ENCODE measurements at regions not wholly inside any gene's neighbourhood (a gene's known extent, or its start where the extent isn't known, plus 50 kb on each side); places are given as distances from the start of the nearest gene placed in this dataset.
A peak's percentile ranks its signal among the peaks of the same experiment; 100 is the strongest.

GRCh38 chrX:69264158-69264581 is 98.9 kb upstream of the PJA1 start:
- no peak for DNase-seq
- TF ChIP-seq POLR2A (IDR thresholded peaks at IDR 0.05) = no peak
- no peak for TF ChIP-seq EP300 (IDR thresholded peaks at IDR 0.05)
- no peak for TF ChIP-seq CTCF (IDR thresholded peaks at IDR 0.05)
- no peaks in the 10 kb centered on the region for H3K4me1 ChIP-seq
- no peaks in the 10 kb centered on the region for H3K36me3 ChIP-seq
- no peak overlapping the region for H3K27ac ChIP-seq
- WGBS, 2 donors = 43 to 51% methylated on average over 9 to 13 of the region's 13 CpGs
- H3K27me3 ChIP-seq = no peaks in the 10 kb centered on the region
- no peak overlapping the region for H3K4me3 ChIP-seq
- no peaks in the 10 kb centered on the region for H3K9me3 ChIP-seq
- ATAC-seq (ENCODE audit: low FRiP score in 2 of 2) = no peak

- Histone ChIP-seq H3K4me3 (no peak overlapping the region), H3K36me3 (no peaks in the 10 kb centered on the region), H3K9me3 (no peaks in the 10 kb centered on the region), H3K4me1 (no peaks in the 10 kb centered on the region), H3K27ac (no peak overlapping the region), H3K27me3 (no peaks in the 10 kb centered on the region)
- DNase-seq (no peak), ATAC-seq (ENCODE audit: low FRiP score in 2 of 2) (no peak)
- TF ChIP-seq POLR2A (IDR thresholded peaks at IDR 0.05) (no peak), POLR2AphosphoS5 (IDR thresholded peaks at IDR 0.05) (no peak), EP300 (IDR thresholded peaks at IDR 0.05) (no peak), CTCF (IDR thresholded peaks at IDR 0.05) (no peak)
- 73 to 93% methylated on average over 3 of the region's 3 CpGs for WGBS, 2 donors
Measured at GRCh38 chrX:69263251-69263820, 98.1 kb upstream of the PJA1 start.

GRCh38 chrX:69262036-69262936 is 97.0 kb upstream of the PJA1 start:
- no peaks in the 10 kb centered on the region for H3K36me3 ChIP-seq
- TF ChIP-seq CTCF (IDR thresholded peaks at IDR 0.05) = no peak
- TF ChIP-seq EP300 (IDR thresholded peaks at IDR 0.05) = no peak
- TF ChIP-seq POLR2A (IDR thresholded peaks at IDR 0.05) = no peak
- no peak for TF ChIP-seq POLR2AphosphoS5 (IDR thresholded peaks at IDR 0.05)
- H3K9me3 ChIP-seq = no peaks in the 10 kb centered on the region
- ATAC-seq (ENCODE audit: low FRiP score in 2 of 2) (peak in 1 of 2 donors; percentile 34), DNase-seq (peak in 1 of 2 donors; percentile 33)
- peaks cover 0 to 4% (median 0%) of the 10 kb centered on the region in 4 donors for H3K4me1 ChIP-seq
- WGBS, 2 donors = 60 to 75% methylated on average over 5 to 12 of the region's 12 CpGs
- H3K27ac ChIP-seq = no peak overlapping the region
- H3K27me3 ChIP-seq = no peaks in the 10 kb centered on the region
- H3K4me3 ChIP-seq = no peak overlapping the region

- Histone ChIP-seq H3K27me3 (no peaks in the 10 kb centered on the region), H3K27ac (no peak overlapping the region), H3K4me3 (no peak overlapping the region), H3K9me3 (no peaks in the 10 kb centered on the region), H3K4me1 (peaks cover 0 to 4% (median 0%) of the 10 kb centered on the region in 4 donors), H3K36me3 (no peaks in the 10 kb centered on the region)
- ATAC-seq (ENCODE audit: low FRiP score in 2 of 2) (no peak), DNase-seq (no peak)
- TF ChIP-seq EP300 (IDR thresholded peaks at IDR 0.05) (no peak), CTCF (IDR thresholded peaks at IDR 0.05) (no peak), POLR2AphosphoS5 (IDR thresholded peaks at IDR 0.05) (no peak), POLR2A (IDR thresholded peaks at IDR 0.05) (no peak)
- WGBS, 2 donors = 78% methylated on average over 2 of the region's 2 CpGs; no CpG with 5 or more reads in 1 of the 2 donors
Measured at GRCh38 chrX:69260169-69260568, 94.9 kb upstream of the PJA1 start.

All from upper lobe of left lung (tissue), 6 donors.